NCI-H2107 (cell line): ENCODE measurements at regions not wholly inside any gene's neighbourhood (a gene's known extent, or its start where the extent isn't known, plus 50 kb on each side); places are given as distances from the start of the nearest gene placed in this dataset.
"Not testable (repeated sequence)": the region's sequence is repeated elsewhere in the genome, so short reads cannot be mapped to it uniquely, and the experiment has no call there.

ENCODE experiments used
- DNase-seq: peaks from one replicate; lab custom pipeline; 2025; lab: John Stamatoyannopoulos, UW

- DNase-seq, result no peak
Observed at GRCh38 chr4:130071746-130072145, 975.8 kb downstream of the C4orf33 start.

- DNase-seq, result no peak
Observed at GRCh38 chr4:130073145-130073790, 977.3 kb downstream of the C4orf33 start.

- DNase-seq, result no peak
Observed at GRCh38 chr4:130074096-130074495, 978.1 kb downstream of the C4orf33 start.

- DNase-seq, result no peak
Observed at GRCh38 chr4:130077275-130077674, 981.3 kb downstream of the C4orf33 start.

GRCh38 chr4:130079027-130079426, 983.1 kb downstream of the C4orf33 start:
- not testable (repeated sequence) for DNase-seq

GRCh38 chr4:130080872-130081451, 985.0 kb downstream of the C4orf33 start:
- DNase-seq, result no peak

GRCh38 chr4:130090427-130090826, 994.5 kb downstream of the C4orf33 start:
- no peak for DNase-seq

- DNase-seq, result no peak
Observed at GRCh38 chr4:130092187-130093015, 996.4 kb downstream of the C4orf33 start.

- DNase-seq, result no peak
Observed at GRCh38 chr4:130099105-130099504, 1003.2 kb downstream of the C4orf33 start.

GRCh38 chr4:130110189-130110588, 1014.2 kb downstream of the C4orf33 start:
- DNase-seq, result no peak

- DNase-seq, result no peak
Observed at GRCh38 chr4:130110770-130111169, 1014.8 kb downstream of the C4orf33 start.

- DNase-seq, result no peak
Observed at GRCh38 chr4:130124066-130124465, 1028.1 kb downstream of the C4orf33 start.

GRCh38 chr4:130125467-130125866, 1029.5 kb downstream of the C4orf33 start:
- DNase-seq, result no peak

- DNase-seq, result no peak
Observed at GRCh38 chr4:130127297-130127696, 1031.3 kb downstream of the C4orf33 start.

- DNase-seq, result no peak
Observed at GRCh38 chr4:130131536-130131935, 1035.6 kb downstream of the C4orf33 start.

GRCh38 chr4:130141651-130142050, 1045.7 kb downstream of the C4orf33 start:
- no peak for DNase-seq

GRCh38 chr4:130143656-130144055, 1047.7 kb downstream of the C4orf33 start:
- DNase-seq, result no peak

GRCh38 chr4:130146773-130147172, 1050.8 kb downstream of the C4orf33 start:
- no peak for DNase-seq

GRCh38 chr4:130147641-130148040, 1051.7 kb downstream of the C4orf33 start:
- no peak for DNase-seq

GRCh38 chr4:130154901-130155300, 1058.9 kb downstream of the C4orf33 start:
- DNase-seq, result no peak

- no peak for DNase-seq
Observed at GRCh38 chr4:130163701-130164100, 1067.7 kb downstream of the C4orf33 start.

- no peak for DNase-seq
Observed at GRCh38 chr4:130165381-130165780, 1069.4 kb downstream of the C4orf33 start.

GRCh38 chr4:130172156-130172555, 1076.2 kb downstream of the C4orf33 start:
- no peak for DNase-seq
